Muscle of arm (tissue), 1 donor: ENCODE measurements at regions not wholly inside any gene's neighbourhood (a gene's known extent, or its start where the extent isn't known, plus 50 kb on each side); places are given as distances from the start of the nearest gene placed in this dataset.
A peak's percentile ranks its signal among the peaks of the same experiment; 100 is the strongest.
"Not testable (repeated sequence)": the region's sequence is repeated elsewhere in the genome, so short reads cannot be mapped to it uniquely, and the experiment has no call there.

Source experiments
- DNase-seq: peaks from one replicate; pipeline ENCODE4 v3.0.0-alpha.2; 2013

DNA sequence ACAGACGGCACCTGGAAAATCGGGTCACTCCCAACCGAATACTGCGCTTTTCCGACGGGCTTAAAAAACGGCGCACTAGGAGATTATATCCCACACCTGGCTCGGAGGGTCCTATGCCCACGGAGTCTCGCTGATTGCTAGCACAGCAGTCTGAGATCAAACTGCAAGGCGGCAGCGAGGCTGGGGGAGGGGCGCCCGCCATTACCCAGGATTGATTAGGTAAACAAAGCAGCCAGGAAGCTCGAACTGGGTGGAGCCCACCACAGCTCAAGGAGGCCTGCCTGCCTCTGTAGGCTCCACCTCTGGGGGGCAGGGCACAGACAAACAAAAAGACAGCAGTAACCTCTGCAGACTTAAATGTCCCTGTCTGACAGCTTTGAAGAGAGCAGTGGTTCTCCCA is 64.5 kb downstream of the SLC30A10 start:
- DNase-seq, result not testable (repeated sequence)

DNA sequence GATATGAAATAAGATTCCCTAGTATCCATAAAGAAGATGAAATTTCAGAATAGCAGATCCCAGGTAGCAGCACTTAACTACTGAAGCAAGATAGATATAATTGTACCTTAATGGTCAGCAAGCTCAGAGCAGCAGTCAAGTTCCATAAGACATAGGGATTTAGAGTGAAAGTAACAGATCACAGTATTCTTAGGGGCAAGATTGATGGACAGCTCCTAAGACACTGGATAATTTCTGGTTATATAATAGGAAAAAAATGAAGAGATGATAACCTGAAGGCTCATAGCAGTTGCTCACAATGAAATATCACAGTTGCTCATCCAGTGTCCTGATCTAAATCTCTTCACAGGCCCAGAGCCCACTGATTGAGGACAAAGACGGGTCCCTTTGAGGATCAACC is 66.0 kb downstream of the SLC30A10 start:
- no peak for DNase-seq

GRCh38 chr1:219858980-219859379 is 69.4 kb downstream of the SLC30A10 start:
- no peak for DNase-seq

DNA sequence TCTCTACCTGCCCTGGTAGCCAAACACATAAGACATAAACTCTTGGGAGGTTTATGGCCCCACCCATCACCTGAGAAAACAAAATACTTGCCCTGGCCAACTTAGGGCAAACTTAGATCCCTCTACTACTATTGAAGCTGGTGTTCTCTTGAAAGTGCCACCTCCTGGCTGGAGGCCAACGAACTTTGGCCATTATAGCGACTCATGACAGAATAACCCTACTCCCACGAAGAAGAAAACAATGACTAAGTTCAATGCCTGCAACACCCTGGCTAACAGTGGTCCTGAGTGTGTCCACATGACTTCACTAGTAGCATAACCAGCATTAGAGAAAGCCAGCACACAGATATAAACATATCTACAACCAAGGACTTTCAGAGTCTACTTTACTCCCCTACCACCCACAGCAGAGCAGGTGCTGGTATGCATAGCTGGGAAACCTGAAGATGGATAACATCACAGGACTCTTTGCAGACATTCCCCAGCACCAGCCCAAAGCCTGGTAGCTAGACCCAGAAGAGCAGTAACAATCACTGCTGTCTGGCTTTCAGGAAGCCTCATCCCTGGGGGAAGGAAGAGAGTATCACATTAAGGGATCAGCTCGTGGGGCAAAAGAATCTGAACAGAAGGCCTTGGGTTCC is 81.0 kb downstream of the SLC30A10 start:
- DNase-seq, result no peak

DNA sequence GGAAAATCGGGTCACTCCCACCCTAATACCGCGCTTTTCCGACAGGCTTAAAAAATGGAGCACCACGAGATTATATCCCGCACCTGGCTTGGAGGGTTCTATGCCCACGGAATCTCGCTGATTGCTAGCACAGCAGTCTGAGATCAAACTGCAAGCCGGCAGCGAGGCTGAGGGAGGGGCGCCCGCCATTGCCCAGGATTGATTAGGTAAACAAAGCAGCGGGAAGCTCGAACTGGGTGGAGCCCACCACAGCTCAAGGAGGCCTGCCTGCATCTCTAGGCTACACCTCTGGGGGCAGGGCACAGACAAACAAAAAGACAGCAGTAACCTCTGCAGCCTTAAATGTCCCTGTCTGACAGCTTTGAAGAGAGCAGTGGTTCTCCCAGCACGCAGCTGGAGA is 88.8 kb downstream of the SLC30A10 start:
- DNase-seq, result not testable (repeated sequence)

GRCh38 chr1:219837994-219838294 is 90.4 kb downstream of the SLC30A10 start:
- no peak for DNase-seq

GRCh38 chr1:219837274-219837993 is 90.9 kb downstream of the SLC30A10 start:
- DNase-seq, result peak; percentile 45

GRCh38 chr1:219834314-219834917 is 93.9 kb downstream of the SLC30A10 start:
- no peak for DNase-seq

GRCh38 chr1:219833214-219833815 is 95.0 kb downstream of the SLC30A10 start:
- DNase-seq, result no peak

DNA sequence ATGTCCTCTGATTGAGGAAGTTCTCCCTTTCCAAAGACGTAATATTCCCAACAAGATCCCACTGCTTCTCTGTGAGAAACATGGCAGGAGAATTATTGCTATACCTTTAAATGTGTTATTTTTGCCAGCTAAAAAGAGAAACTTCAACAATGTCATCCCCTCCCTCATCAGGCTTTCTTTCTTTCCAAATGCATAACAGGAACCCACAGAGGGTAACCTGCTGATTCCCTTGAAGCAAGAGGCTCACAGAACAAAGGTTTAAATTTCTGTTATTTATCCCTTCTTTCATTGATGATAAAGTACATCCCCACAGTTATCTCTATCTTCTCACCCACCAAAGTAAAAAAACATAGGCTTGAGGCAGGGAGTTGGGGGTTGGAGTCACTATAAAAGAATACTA is 102.1 kb downstream of the SLC30A10 start:
- no peak for DNase-seq

GRCh38 chr1:219825355-219825754 is 103.0 kb downstream of the SLC30A10 start:
- no peak for DNase-seq

GRCh38 chr1:219824338-219824737 is 104.0 kb downstream of the SLC30A10 start:
- no peak for DNase-seq

DNA sequence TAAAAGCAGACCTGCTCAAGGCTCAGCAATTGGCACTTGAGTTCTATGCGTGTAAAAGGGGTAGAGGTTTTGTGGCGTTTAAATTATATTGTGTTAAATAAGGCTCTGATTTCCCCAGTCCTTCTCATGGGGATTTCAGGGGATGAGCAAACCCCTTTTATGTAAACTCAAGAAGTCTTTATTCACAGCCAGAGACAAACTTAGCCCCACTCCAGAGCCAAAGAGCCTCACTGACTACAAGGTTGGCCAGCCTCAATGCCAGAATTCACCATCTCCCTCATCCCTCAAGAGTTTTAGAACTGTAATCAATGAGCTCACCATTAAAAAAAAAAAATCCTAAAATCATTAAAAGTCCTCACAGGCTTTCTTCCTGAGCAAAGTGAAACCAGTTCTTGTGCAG is 107.8 kb downstream of the SLC30A10 start:
- DNase-seq, result no peak

DNA sequence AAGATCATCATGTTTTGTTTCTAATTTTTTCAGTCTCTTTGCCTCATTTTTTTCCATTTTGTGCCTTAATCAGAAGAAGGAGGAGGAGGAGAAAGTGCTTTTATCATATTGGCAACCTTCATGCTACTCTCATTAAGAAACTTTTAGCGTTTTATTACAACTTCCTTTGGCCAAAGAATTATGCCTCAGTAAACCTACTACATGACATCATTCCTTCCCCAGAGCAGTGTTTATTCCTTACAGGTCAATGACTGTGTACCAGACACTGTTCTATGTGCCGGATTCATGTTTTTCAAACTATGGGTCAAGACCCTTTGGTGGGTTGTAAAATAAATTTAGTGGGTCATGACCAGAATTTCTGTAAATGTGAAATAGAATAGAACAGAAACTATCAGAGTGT is 110.4 kb downstream of the SLC30A10 start:
- DNase-seq, result no peak

DNA sequence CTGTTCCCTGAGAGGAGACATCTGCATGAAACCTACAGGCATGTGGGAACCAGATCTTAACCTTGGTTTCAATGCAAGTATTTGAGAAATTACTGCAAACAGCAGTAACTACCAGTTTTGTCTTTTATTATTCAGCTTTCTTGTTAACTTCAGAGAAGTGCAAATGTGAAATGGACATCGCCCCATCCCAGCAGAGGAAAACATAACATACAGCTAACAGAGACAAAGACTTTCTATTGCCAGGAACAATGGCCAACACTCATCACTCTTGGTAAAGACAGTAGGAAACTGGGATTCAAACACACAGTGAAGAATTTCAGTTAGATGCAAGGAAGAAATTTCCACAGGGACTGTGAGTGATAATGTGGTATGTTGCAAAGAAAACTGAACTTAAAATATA is 115.1 kb downstream of the SLC30A10 start:
- DNase-seq, result peak; percentile 87

- peak; percentile 79 for DNase-seq
Measured at GRCh38 chr1:219812491-219813203, 115.7 kb downstream of the SLC30A10 start.

DNA sequence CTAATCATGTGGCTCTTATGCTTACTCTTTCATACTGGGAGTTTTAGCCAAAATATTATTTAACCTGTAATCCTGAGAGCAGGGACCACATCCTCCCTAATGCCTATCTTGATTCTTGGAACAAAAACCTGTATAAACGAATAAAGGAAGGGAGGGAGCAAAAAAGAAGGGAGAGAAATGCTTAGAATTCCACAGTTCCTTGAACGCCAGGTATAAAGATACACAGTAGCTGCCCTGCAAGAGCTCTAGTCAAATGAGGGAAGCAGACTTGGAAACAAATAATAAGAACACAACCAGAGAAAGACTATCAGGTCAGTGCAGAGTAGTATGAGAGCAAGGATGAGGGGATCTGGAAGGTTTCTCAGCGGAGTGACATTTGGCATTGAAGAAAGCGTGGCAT is 116.3 kb downstream of the SLC30A10 start:
- DNase-seq, result no peak

DNA sequence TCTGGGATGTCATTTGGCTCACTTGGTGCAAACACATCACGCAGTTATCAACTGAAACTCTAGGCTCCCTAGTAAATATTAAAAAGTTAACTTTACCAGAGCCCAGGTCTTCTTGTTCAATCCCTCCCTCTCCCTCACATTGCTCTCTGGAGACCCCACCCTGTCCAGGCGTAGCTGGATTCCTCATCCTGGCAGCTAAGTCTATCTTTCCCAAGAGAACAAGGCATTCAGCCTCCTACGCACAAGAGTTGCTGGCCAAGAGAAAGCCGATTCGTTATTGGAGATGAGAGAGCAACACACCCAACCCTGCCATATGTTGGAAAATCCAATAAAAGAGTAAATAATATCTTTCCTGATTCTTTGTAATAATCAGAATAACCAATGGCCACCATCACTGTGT is 117.9 kb downstream of the SLC30A10 start:
- peak; percentile 32 for DNase-seq

DNA sequence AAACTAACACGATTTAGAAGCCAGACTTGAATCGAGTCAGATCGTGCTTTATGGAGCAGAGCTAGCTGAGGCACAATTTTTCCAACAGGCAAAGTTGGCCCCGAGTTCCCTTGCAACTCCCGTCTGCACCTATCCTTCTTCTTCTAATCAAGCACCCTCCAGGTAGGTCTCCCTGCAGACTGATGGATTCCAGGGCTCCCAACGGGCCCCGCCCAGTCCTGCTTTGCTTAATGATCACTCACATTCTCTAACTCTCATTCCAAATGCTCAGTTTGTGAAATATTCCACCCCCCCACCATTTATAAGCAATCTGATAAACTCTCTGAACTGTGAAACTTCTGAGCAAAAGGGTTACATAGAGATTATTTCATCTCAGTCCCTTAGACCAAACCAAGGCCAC is 119.6 kb downstream of the SLC30A10 start:
- no peak for DNase-seq

GRCh38 chr1:219806642-219807041 is 121.7 kb downstream of the SLC30A10 start:
- DNase-seq, result no peak

DNA sequence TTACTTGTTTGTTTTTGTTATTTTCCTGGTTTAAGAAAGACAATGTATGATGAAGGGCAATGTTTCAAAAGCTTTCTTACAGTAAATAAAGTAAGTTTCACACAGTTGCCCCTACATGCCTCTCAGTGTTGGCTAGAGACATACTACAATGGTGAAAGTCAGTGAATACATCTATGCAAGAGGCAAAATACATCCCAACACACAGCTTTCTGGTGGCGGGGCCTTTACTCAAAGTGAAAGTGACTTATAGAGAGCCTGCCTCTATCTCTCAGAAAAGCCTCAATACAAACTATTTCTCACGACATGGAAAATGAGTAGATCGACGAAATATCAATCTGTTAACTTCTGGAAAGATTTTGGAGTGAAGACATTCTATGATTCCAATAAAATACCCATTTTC is 122.3 kb downstream of the SLC30A10 start:
- no peak for DNase-seq

- DNase-seq, result no peak
Measured at GRCh38 chr1:219805191-219805590, 123.2 kb downstream of the SLC30A10 start.
